ENCODE measurements at regions not wholly inside any gene's neighbourhood (a gene's known extent, or its start where the extent isn't known, plus 50 kb on each side); places are given as distances from the start of the nearest gene placed in this dataset.

- FAIRE-seq = no peak
These were observed 96.7 kb upstream of the SLC22A11 start for GRCh38 chr11:64458997-64459396.

- FAIRE-seq = no peak
These were observed 96.1 kb upstream of the SLC22A11 start for GRCh38 chr11:64459609-64460008.

- FAIRE-seq = no peak
These were observed 94.7 kb upstream of the SLC22A11 start for GRCh38 chr11:64461081-64461480.

GRCh38 chr11:64466115-64466718, 89.5 kb upstream of the SLC22A11 start:
- no peak for FAIRE-seq

GRCh38 chr11:64469288-64469687, 86.5 kb upstream of the SLC22A11 start:
- no peak for FAIRE-seq

GRCh38 chr11:64472593-64473455, 82.9 kb upstream of the SLC22A11 start:
- FAIRE-seq = no peak

- FAIRE-seq = no peak
These were observed 81.1 kb upstream of the SLC22A11 start for GRCh38 chr11:64474680-64475079.

- FAIRE-seq = no peak
These were observed 80.6 kb upstream of the SLC22A11 start for GRCh38 chr11:64475145-64475544.

- no peak for FAIRE-seq
These were observed 78.9 kb upstream of the SLC22A11 start for GRCh38 chr11:64476881-64477280.

GRCh38 chr11:64477675-64478074, 78.1 kb upstream of the SLC22A11 start:
- FAIRE-seq = no peak

GRCh38 chr11:64482588-64482987, 73.2 kb upstream of the SLC22A11 start:
- FAIRE-seq = no peak

- FAIRE-seq = no peak
These were observed 71.3 kb upstream of the SLC22A11 start for GRCh38 chr11:64484191-64485022.

GRCh38 chr11:64485074-64485473, 70.7 kb upstream of the SLC22A11 start:
- FAIRE-seq = no peak

GRCh38 chr11:64489831-64490441, 65.8 kb upstream of the SLC22A11 start:
- FAIRE-seq = no peak

GRCh38 chr11:64490562-64491216, 65.1 kb upstream of the SLC22A11 start:
- FAIRE-seq = no peak

GRCh38 chr11:64492561-64492960, 63.2 kb upstream of the SLC22A11 start:
- FAIRE-seq = no peak

GRCh38 chr11:64498136-64498535, 57.6 kb upstream of the SLC22A11 start:
- no peak for FAIRE-seq

GRCh38 chr11:64499261-64500004, 56.3 kb upstream of the SLC22A11 start:
- no peak for FAIRE-seq

GRCh38 chr11:64500176-64501013, 55.3 kb upstream of the SLC22A11 start:
- FAIRE-seq = no peak

- FAIRE-seq = no peak
These were observed 54.0 kb upstream of the SLC22A11 start for GRCh38 chr11:64501500-64502427.
